ENCODE measurements at regions not wholly inside any gene's neighbourhood (a gene's known extent, or its start where the extent isn't known, plus 50 kb on each side); places are given as distances from the start of the nearest gene placed in this dataset.
A peak's percentile ranks its signal among the peaks of the same experiment; 100 is the strongest.

DNA sequence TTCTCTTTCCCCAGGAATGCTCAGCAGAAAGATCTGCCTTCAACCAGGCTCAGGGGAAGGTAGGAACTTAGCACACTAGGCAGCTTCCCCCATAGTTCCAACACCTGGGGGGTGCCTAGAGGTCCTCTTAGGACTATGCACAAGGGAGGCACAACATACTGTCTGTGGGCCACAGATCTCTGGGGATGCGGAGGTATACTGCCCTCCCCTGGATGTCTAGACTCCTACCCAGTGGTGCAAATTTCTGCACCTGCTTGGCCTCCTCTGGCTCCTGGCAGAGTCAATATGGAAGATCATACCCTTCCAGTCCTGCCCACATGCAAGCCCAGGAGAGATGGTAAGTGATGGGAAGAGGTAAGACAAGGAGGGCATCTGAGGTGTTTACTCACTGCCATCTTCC is 247.5 kb upstream of the DAPK1 start:
- TF ChIP-seq, protein P1, sequence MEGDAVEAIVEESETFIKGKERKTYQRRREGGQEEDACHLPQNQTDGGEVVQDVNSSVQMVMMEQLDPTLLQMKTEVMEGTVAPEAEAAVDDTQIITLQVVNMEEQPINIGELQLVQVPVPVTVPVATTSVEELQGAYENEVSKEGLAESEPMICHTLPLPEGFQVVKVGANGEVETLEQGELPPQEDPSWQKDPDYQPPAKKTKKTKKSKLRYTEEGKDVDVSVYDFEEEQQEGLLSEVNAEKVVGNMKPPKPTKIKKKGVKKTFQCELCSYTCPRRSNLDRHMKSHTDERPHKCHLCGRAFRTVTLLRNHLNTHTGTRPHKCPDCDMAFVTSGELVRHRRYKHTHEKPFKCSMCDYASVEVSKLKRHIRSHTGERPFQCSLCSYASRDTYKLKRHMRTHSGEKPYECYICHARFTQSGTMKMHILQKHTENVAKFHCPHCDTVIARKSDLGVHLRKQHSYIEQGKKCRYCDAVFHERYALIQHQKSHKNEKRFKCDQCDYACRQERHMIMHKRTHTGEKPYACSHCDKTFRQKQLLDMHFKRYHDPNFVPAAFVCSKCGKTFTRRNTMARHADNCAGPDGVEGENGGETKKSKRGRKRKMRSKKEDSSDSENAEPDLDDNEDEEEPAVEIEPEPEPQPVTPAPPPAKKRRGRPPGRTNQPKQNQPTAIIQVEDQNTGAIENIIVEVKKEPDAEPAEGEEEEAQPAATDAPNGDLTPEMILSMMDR (IDR thresholded peaks at IDR 0.05 in 2 of 3, conservative IDR thresholded peaks at IDR 0.05 in 1 of 3; ENCODE audit: borderline replicate concordance in 1 of 3, insufficient read depth in 1 of 3, low read depth in 2 of 3, low read length in 2 of 3) = 0 out of 6 replicates have a peak, but pooled peaks of 2 of the 3 experiments have one; percentile 8 to 14
- TF ChIP-seq, protein P2, sequence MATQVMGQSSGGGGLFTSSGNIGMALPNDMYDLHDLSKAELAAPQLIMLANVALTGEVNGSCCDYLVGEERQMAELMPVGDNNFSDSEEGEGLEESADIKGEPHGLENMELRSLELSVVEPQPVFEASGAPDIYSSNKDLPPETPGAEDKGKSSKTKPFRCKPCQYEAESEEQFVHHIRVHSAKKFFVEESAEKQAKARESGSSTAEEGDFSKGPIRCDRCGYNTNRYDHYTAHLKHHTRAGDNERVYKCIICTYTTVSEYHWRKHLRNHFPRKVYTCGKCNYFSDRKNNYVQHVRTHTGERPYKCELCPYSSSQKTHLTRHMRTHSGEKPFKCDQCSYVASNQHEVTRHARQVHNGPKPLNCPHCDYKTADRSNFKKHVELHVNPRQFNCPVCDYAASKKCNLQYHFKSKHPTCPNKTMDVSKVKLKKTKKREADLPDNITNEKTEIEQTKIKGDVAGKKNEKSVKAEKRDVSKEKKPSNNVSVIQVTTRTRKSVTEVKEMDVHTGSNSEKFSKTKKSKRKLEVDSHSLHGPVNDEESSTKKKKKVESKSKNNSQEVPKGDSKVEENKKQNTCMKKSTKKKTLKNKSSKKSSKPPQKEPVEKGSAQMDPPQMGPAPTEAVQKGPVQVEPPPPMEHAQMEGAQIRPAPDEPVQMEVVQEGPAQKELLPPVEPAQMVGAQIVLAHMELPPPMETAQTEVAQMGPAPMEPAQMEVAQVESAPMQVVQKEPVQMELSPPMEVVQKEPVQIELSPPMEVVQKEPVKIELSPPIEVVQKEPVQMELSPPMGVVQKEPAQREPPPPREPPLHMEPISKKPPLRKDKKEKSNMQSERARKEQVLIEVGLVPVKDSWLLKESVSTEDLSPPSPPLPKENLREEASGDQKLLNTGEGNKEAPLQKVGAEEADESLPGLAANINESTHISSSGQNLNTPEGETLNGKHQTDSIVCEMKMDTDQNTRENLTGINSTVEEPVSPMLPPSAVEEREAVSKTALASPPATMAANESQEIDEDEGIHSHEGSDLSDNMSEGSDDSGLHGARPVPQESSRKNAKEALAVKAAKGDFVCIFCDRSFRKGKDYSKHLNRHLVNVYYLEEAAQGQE (IDR thresholded peaks at IDR 0.05; ENCODE audit: low read depth) = no peak
- TF ChIP-seq POLR2A (IDR thresholded peaks at IDR 0.05; ENCODE audit: borderline replicate concordance, extremely low read depth, insufficient read depth, insufficient read length) = no peak

Measured in HCT116 (cell line).